ENCODE measurements at regions not wholly inside any gene's neighbourhood (a gene's known extent, or its start where the extent isn't known, plus 50 kb on each side); places are given as distances from the start of the nearest gene placed in this dataset.

- DNase-seq: no peak
Measured at GRCh38 chr4:129167640-129168260, 71.8 kb downstream of the C4orf33 start.

- DNase-seq: no peak
Measured at GRCh38 chr4:129172181-129172580, 76.2 kb downstream of the C4orf33 start.

- no peak for DNase-seq
Measured at GRCh38 chr4:129176864-129177263, 80.9 kb downstream of the C4orf33 start.

- DNase-seq: no peak
Measured at GRCh38 chr4:129179276-129179675, 83.3 kb downstream of the C4orf33 start.

GRCh38 chr4:129189630-129190029, 93.7 kb downstream of the C4orf33 start:
- no peak for DNase-seq

- DNase-seq: no peak
Measured at GRCh38 chr4:129193357-129194100, 97.6 kb downstream of the C4orf33 start.

- no peak for DNase-seq
Measured at GRCh38 chr4:129208481-129208880, 112.5 kb downstream of the C4orf33 start.

- no peak for DNase-seq
Measured at GRCh38 chr4:129213692-129214091, 117.7 kb downstream of the C4orf33 start.

GRCh38 chr4:129218360-129218759, 122.4 kb downstream of the C4orf33 start:
- no peak for DNase-seq

GRCh38 chr4:129218897-129219296, 122.9 kb downstream of the C4orf33 start:
- DNase-seq: no peak

- DNase-seq: no peak
Measured at GRCh38 chr4:129220254-129220653, 124.3 kb downstream of the C4orf33 start.

GRCh38 chr4:129223945-129224344, 128.0 kb downstream of the C4orf33 start:
- DNase-seq: no peak

GRCh38 chr4:129230846-129231245, 134.9 kb downstream of the C4orf33 start:
- DNase-seq: no peak

- no peak for DNase-seq
Measured at GRCh38 chr4:129231945-129232588, 136.1 kb downstream of the C4orf33 start.

- DNase-seq: no peak
Measured at GRCh38 chr4:129232589-129233337, 136.8 kb downstream of the C4orf33 start.

GRCh38 chr4:129233691-129234090, 137.7 kb downstream of the C4orf33 start:
- no peak for DNase-seq

- DNase-seq: no peak
Measured at GRCh38 chr4:129236351-129236750, 140.4 kb downstream of the C4orf33 start.

GRCh38 chr4:129239088-129239487, 143.1 kb downstream of the C4orf33 start:
- no peak for DNase-seq

GRCh38 chr4:129240816-129241215, 144.9 kb downstream of the C4orf33 start:
- DNase-seq: no peak

- DNase-seq: no peak
Measured at GRCh38 chr4:129246145-129246544, 150.2 kb downstream of the C4orf33 start.

- no peak for DNase-seq
Measured at GRCh38 chr4:129246910-129247461, 151.0 kb downstream of the C4orf33 start.

GRCh38 chr4:129248621-129249020, 152.7 kb downstream of the C4orf33 start:
- no peak for DNase-seq

- no peak for DNase-seq
Measured at GRCh38 chr4:129254126-129254525, 158.2 kb downstream of the C4orf33 start.

Data from T-helper 1 cell (primary cell).